Neuronal stem cell (in vitro differentiated cells): ENCODE measurements at regions not wholly inside any gene's neighbourhood (a gene's known extent, or its start where the extent isn't known, plus 50 kb on each side); places are given as distances from the start of the nearest gene placed in this dataset.

Experiments used
- DNase-seq: peaks from one replicate; pipeline ENCODE4 v3.0.0-alpha.2; 2013; ENCODE audit warnings: low spot score
- H2AFZ ChIP-seq: one replicate; pipeline ENCODE4 v1.6.1; 2013; ENCODE audit warnings: mild to moderate bottlenecking, low read length, inconsistent platforms
- H2AK5ac ChIP-seq: 2 replicates; pipeline ENCODE4 v1.6.1; 2013; ENCODE audit warnings: low read depth, mild to moderate bottlenecking, inconsistent platforms, low read length, moderate library complexity, mixed read lengths
- H2BK120ac ChIP-seq: 2 replicates; pipeline ENCODE4 v1.6.1; 2013; ENCODE audit warnings: low read depth, mild to moderate bottlenecking, inconsistent platforms, low read length, moderate library complexity, mixed read lengths
- H2BK12ac ChIP-seq: one replicate; pipeline ENCODE4 v1.6.1; 2013; ENCODE audit warnings: low read length, inconsistent platforms
- H2BK15ac ChIP-seq: 2 replicates; pipeline ENCODE4 v1.6.1; 2013; ENCODE audit warnings: mild to moderate bottlenecking, low read length, inconsistent platforms, mixed read lengths
- H2BK5ac ChIP-seq: one replicate; pipeline ENCODE4 v1.6.1; 2013; ENCODE audit warnings: inconsistent platforms, mild to moderate bottlenecking, low read length, moderate library complexity
- H3K14ac ChIP-seq: one replicate; pipeline ENCODE4 v1.6.1; 2013; ENCODE audit warnings: low read length, inconsistent platforms
- H3K18ac ChIP-seq: 2 replicates; pipeline ENCODE4 v1.6.1; 2013; ENCODE audit warnings: low read length, inconsistent platforms
- H3K23ac ChIP-seq: 2 replicates; pipeline ENCODE4 v1.6.1; 2013; ENCODE audit warnings: low read depth, mild to moderate bottlenecking, mixed read lengths, low read length, inconsistent platforms; ENCODE audit not compliant: poor library complexity
- H3K27ac ChIP-seq: replicated peaks from 3 replicates; pipeline ENCODE4 v1.5.1; 2013; ENCODE audit warnings: low read length, inconsistent platforms
- H3K27me3 ChIP-seq, 3 experiments: 2 replicates each; pipeline ENCODE4 v1.6.1; 2013; ENCODE audit warnings: low read length in 3 of 3, mild to moderate bottlenecking in 2 of 3, inconsistent platforms in 1 of 3, low read depth in 1 of 3, mixed read lengths in 1 of 3, moderate library complexity in 1 of 3; ENCODE audit not compliant: control insufficient read depth in 3 of 3, insufficient read depth in 3 of 3
- H3K36me3 ChIP-seq, 2 donors: replicated peaks in 1 of 2; 2 replicates each; pipeline ENCODE4 v1.6.1; 2013; ENCODE audit warnings: low read length in 2 of 2; ENCODE audit not compliant: control insufficient read depth in 2 of 2, insufficient read depth in 2 of 2
- H3K4ac ChIP-seq: 2 replicates; pipeline ENCODE4 v1.6.1; 2013; ENCODE audit warnings: inconsistent platforms, mild to moderate bottlenecking, low read length, moderate library complexity
- H3K4me1 ChIP-seq, 2 donors: 1 replicate in 1 of 2; 2 replicates in 1 of 2; pipeline ENCODE4 v1.6.1; 2013; ENCODE audit warnings: low read length in 2 of 2, low read depth in 1 of 2; ENCODE audit not compliant: control insufficient read depth in 2 of 2, insufficient read depth in 1 of 2
- H3K4me2 ChIP-seq: one replicate; pipeline ENCODE4 v1.6.1; 2013; ENCODE audit warnings: mild to moderate bottlenecking, low read length, inconsistent platforms; ENCODE audit not compliant: insufficient read depth, poor library complexity, severe bottlenecking
- H3K4me3 ChIP-seq, 2 donors: 2 replicates each; pipeline ENCODE4 v1.5.1; 2013; ENCODE audit warnings: low read length in 2 of 2, mild to moderate bottlenecking in 2 of 2, inconsistent platforms in 1 of 2, moderate library complexity in 1 of 2
- H3K79me1 ChIP-seq: one replicate; pipeline ENCODE4 v1.6.1; 2013; ENCODE audit warnings: low read depth, mild to moderate bottlenecking, inconsistent platforms, low read length, moderate library complexity
- H3K9ac ChIP-seq: one replicate; pipeline ENCODE4 v1.6.1; 2013; ENCODE audit warnings: mild to moderate bottlenecking, low read depth, low read length, inconsistent platforms; ENCODE audit not compliant: poor library complexity
- H3K9me3 ChIP-seq, 2 donors: replicated peaks in 1 of 2; 2 replicates each; pipeline versions ENCODE3 to v1.6.1; 2013; ENCODE audit warnings: low read length in 2 of 2, mild to moderate bottlenecking in 2 of 2, inconsistent platforms in 1 of 2, low read depth in 1 of 2, mixed read lengths in 1 of 2, moderate library complexity in 1 of 2; ENCODE audit not compliant: control insufficient read depth in 2 of 2, insufficient read depth in 1 of 2
- H4K8ac ChIP-seq: one replicate; pipeline ENCODE4 v1.6.1; 2013; ENCODE audit warnings: low read depth, mild to moderate bottlenecking, inconsistent platforms, low read length, moderate library complexity
- H4K91ac ChIP-seq: one replicate; pipeline ENCODE4 v1.6.1; 2013; ENCODE audit warnings: low read length, low read depth, mild to moderate bottlenecking, inconsistent platforms; ENCODE audit not compliant: poor library complexity
- WGBS, 2 donors: extraction: QIAGEN DNeasy Blood & Tissue Kit; methylation state at CpG; one replicate each; pipeline ENCODE4 v1.1.7; 2013; ENCODE audit warnings: missing lambda C conversion rate in 2 of 2, mixed read lengths in 1 of 2; ENCODE audit not compliant: insufficient read length in 2 of 2, insufficient replicate concordance in 1 of 2; ENCODE audit errors: extremely low coverage in 2 of 2; 5-methylcytosine and 5-hydroxymethylcytosine counted together

GRCh38 chr6:81969011-81969410 is 216.5 kb upstream of the TENT5A start:
- Histone ChIP-seq H3K79me1 (no peaks in the 10 kb centered on the region), H4K8ac (no peak overlapping the region), H3K4me1 (peaks cover 0 to 6% of the 10 kb centered on the region in 2 donors), H2BK15ac (no peak overlapping the region), H3K4ac (no peak overlapping the region), H2AK5ac (no peak overlapping the region), H3K18ac (no peak overlapping the region), H3K23ac (no peak overlapping the region), H3K9me3 (no peaks in the 10 kb centered on the region), H3K4me2 (no peak overlapping the region), H3K14ac (no peak overlapping the region), H2AFZ (no peak overlapping the region), H2BK120ac (no peak overlapping the region), H3K36me3 (no peaks in the 10 kb centered on the region), H3K27ac (no peak overlapping the region), H3K27me3 (peaks cover 0 to 2% (median 0%) of the 10 kb centered on the region in 3 experiments), H2BK12ac (no peak overlapping the region), H2BK5ac (no peak overlapping the region), H4K91ac (no peak overlapping the region), H3K4me3 (no peak overlapping the region), H3K9ac (no peak overlapping the region)
- 96 to 100% methylated on average over 1 to 2 of the region's 2 CpGs for WGBS, 2 donors
- no peak for DNase-seq

GRCh38 chr6:81966968-81967367 is 214.5 kb upstream of the TENT5A start:
- no peak overlapping the region for H3K4me2 ChIP-seq

GRCh38 chr6:81962198-81962597 is 209.7 kb upstream of the TENT5A start:
- no peak overlapping the region for H2BK15ac ChIP-seq
- H3K4me1 ChIP-seq = no peaks in the 10 kb centered on the region
- no peak overlapping the region for H4K91ac ChIP-seq
- H2BK5ac ChIP-seq = no peak overlapping the region
- no peak overlapping the region for H3K27ac ChIP-seq
- no peak overlapping the region for H2AFZ ChIP-seq
- no CpG with 5 or more reads among the region's 3 CpGs for WGBS, 2 donors
- H3K9me3 ChIP-seq = no peaks in the 10 kb centered on the region
- H3K9ac ChIP-seq = no peak overlapping the region
- no peak for DNase-seq
- no peak overlapping the region for H3K4ac ChIP-seq
- no peak overlapping the region for H3K14ac ChIP-seq
- H3K4me2 ChIP-seq = no peak overlapping the region
- no peaks in the 10 kb centered on the region for H3K79me1 ChIP-seq
- no peaks in the 10 kb centered on the region for H3K27me3 ChIP-seq
- no peak overlapping the region for H4K8ac ChIP-seq
- no peak overlapping the region for H3K18ac ChIP-seq
- no peak overlapping the region for H3K23ac ChIP-seq
- no peak overlapping the region for H2BK12ac ChIP-seq
- no peaks in the 10 kb centered on the region for H3K36me3 ChIP-seq
- H3K4me3 ChIP-seq = no peak overlapping the region
- no peak overlapping the region for H2BK120ac ChIP-seq
- H2AK5ac ChIP-seq = no peak overlapping the region

More at GRCh38 chr6:81966968-81967367, 214.5 kb upstream of the TENT5A start:
- no peak overlapping the region for H2AK5ac ChIP-seq
- no peak overlapping the region for H3K9ac ChIP-seq
- no peak overlapping the region for H2BK120ac ChIP-seq
- H3K23ac ChIP-seq = no peak overlapping the region
- no peak overlapping the region for H4K8ac ChIP-seq
- no peaks in the 10 kb centered on the region for H3K9me3 ChIP-seq
- no peak overlapping the region for H2AFZ ChIP-seq
- H2BK5ac ChIP-seq = no peak overlapping the region
- H3K4me3 ChIP-seq = no peak overlapping the region
- no peaks in the 10 kb centered on the region for H3K36me3 ChIP-seq
- H3K27ac ChIP-seq = no peak overlapping the region
- H3K4ac ChIP-seq = no peak overlapping the region
- H3K4me1 ChIP-seq = peaks cover 0 to 6% of the 10 kb centered on the region in 2 donors
- H2BK15ac ChIP-seq = no peak overlapping the region
- no peak for DNase-seq
- H3K27me3 ChIP-seq = peaks cover 0 to 2% (median 0%) of the 10 kb centered on the region in 3 experiments
- no peak overlapping the region for H3K14ac ChIP-seq
- no peaks in the 10 kb centered on the region for H3K79me1 ChIP-seq
- no peak overlapping the region for H4K91ac ChIP-seq
- no peak overlapping the region for H3K18ac ChIP-seq
- no CpG with 5 or more reads among the region's 2 CpGs for WGBS, 2 donors
- no peak overlapping the region for H2BK12ac ChIP-seq

GRCh38 chr6:81950877-81951276 is 198.4 kb upstream of the TENT5A start:
- Histone ChIP-seq H4K8ac (no peak overlapping the region), H3K14ac (no peak overlapping the region), H3K18ac (no peak overlapping the region), H3K27ac (no peak overlapping the region), H4K91ac (no peak overlapping the region), H3K4ac (no peak overlapping the region), H3K4me2 (no peak overlapping the region), H3K9me3 (no peaks in the 10 kb centered on the region), H3K23ac (no peak overlapping the region), H2AK5ac (no peak overlapping the region), H2AFZ (no peak overlapping the region), H3K27me3 (no peaks in the 10 kb centered on the region), H3K4me1 (no peaks in the 10 kb centered on the region), H3K9ac (no peak overlapping the region), H2BK15ac (no peak overlapping the region), H3K36me3 (no peaks in the 10 kb centered on the region), H2BK120ac (no peak overlapping the region), H2BK12ac (no peak overlapping the region), H3K4me3 (no peak overlapping the region), H3K79me1 (no peaks in the 10 kb centered on the region), H2BK5ac (no peak overlapping the region)
- DNase-seq = no peak
- WGBS, 2 donors = no CpG with 5 or more reads among the region's 1 CpG
